Erythroblast (primary cell): ENCODE measurements at regions not wholly inside any gene's neighbourhood (a gene's known extent, or its start where the extent isn't known, plus 50 kb on each side); places are given as distances from the start of the nearest gene placed in this dataset.

ENCODE experiments used
- GATA1 ChIP-seq: IDR thresholded peaks from 2 replicates; pipeline ENCODE4 v1.6.1; 2011; ENCODE audit warnings: low read depth, mild to moderate bottlenecking, control low read depth, low read length, moderate library complexity
- POLR2A ChIP-seq: IDR thresholded peaks from 2 replicates; pipeline ENCODE4 v1.6.1; 2011; ENCODE audit warnings: mild to moderate bottlenecking, low read length

- TF ChIP-seq POLR2A (no peak), GATA1 (no peak)
Observed at GRCh38 chr1:102102276-102102780, 105.6 kb upstream of the OLFM3 start.
